Endothelial cell of umbilical vein (primary cell): ENCODE measurements at regions not wholly inside any gene's neighbourhood (a gene's known extent, or its start where the extent isn't known, plus 50 kb on each side); places are given as distances from the start of the nearest gene placed in this dataset.

ENCODE experiments used
- BruUV-seq: library from RNA; stranded (reverse); fragments of 400-500 nt; replicated peaks from 2 replicates; lab custom pipeline; 2021; lab: Mats Ljungman, UMichigan
- CTCF ChIA-PET: fragments of 300-600, 350-600 bp; sonication (Branson Sonifier 250); formaldehyde crosslinking; loops from one replicate; lab custom pipeline; 2021; ENCODE audit warnings: antibody characterized with exemption, inconsistent platforms; lab: Charles Lee
- POLR2A ChIA-PET: fragments of 300-600, 350-600 bp; sonication (Branson Sonifier 250); formaldehyde crosslinking; loops from one replicate; lab custom pipeline; 2021; ENCODE audit warnings: antibody characterized with exemption, inconsistent platforms; lab: Charles Lee
- DNase-seq: peaks from one replicate; pipeline ENCODE4 v3.0.0-alpha.2; 2011; ENCODE audit warnings: low read depth, low spot score
- FAIRE-seq: peaks from 2 replicates; lab custom pipeline; 2011; peaks lifted over from hg19 to GRCh38; lab: Jason Lieb, UNC
- H2AFZ ChIP-seq: 2 replicates; pipeline ENCODE4 v1.6.0; 2012; ENCODE audit warnings: low read depth, low read length, control low read depth, inconsistent platforms
- H3K27ac ChIP-seq: 2 replicates; pipeline ENCODE4 v1.5.1; 2011; ENCODE audit warnings: low read depth, mild to moderate bottlenecking, control low read depth, low read length, moderate library complexity; ENCODE audit not compliant: insufficient read depth
- H3K27me3 ChIP-seq, 2 experiments: 2 replicates each; pipeline versions ENCODE4 v1.6.0 to v1.6.1; 2011; ENCODE audit warnings: low read length in 2 of 2, mixed read lengths in 1 of 2; ENCODE audit not compliant: control insufficient read depth in 2 of 2, insufficient read depth in 2 of 2
- H3K36me3 ChIP-seq, 2 experiments: 2 replicates in 1 of 2; 3 replicates in 1 of 2; pipeline ENCODE4 v1.5.1; 2011; ENCODE audit warnings: low read length in 2 of 2, mild to moderate bottlenecking in 1 of 2, moderate library complexity in 1 of 2; ENCODE audit not compliant: control insufficient read depth in 2 of 2, insufficient read depth in 2 of 2; ENCODE audit errors: extremely low read depth in 1 of 2
- H3K4me1 ChIP-seq: 3 replicates; pipeline ENCODE4 v1.5.1; 2011; ENCODE audit warnings: mild to moderate bottlenecking, low read length; ENCODE audit not compliant: control insufficient read depth, insufficient read depth; ENCODE audit errors: extremely low read depth
- H3K4me2 ChIP-seq: 2 replicates; pipeline ENCODE4 v1.6.1; 2011; ENCODE audit warnings: low read length, control low read depth, mixed read lengths; ENCODE audit not compliant: insufficient read depth
- H3K4me3 ChIP-seq, 3 experiments: fragments of 200-600 bp in 1 of 3; sonication (generic), shearing (Covaris generic) in 1 of 3; replicated peaks in 1 of 3; 2 replicates each; pipeline ENCODE4 v1.5.1; 2011 to 2016; ENCODE audit warnings: control low read depth in 3 of 3, low read length in 3 of 3, mild to moderate bottlenecking in 2 of 3, inconsistent platforms in 1 of 3, low read depth in 1 of 3, moderate library complexity in 1 of 3; ENCODE audit not compliant: insufficient read depth in 1 of 3
- H3K79me2 ChIP-seq: 2 replicates; pipeline ENCODE4 v1.6.0; 2012; ENCODE audit warnings: low read length, inconsistent platforms; ENCODE audit not compliant: control insufficient read depth, insufficient read depth
- H3K9ac ChIP-seq: replicated peaks from 2 replicates; pipeline ENCODE3; 2011; ENCODE audit warnings: low read length, control low read depth; ENCODE audit not compliant: insufficient read depth; ENCODE audit errors: extremely low read depth
- H3K9me1 ChIP-seq: replicated peaks from 3 replicates; pipeline ENCODE4 v1.6.0; 2011; ENCODE audit warnings: mild to moderate bottlenecking, low read length; ENCODE audit not compliant: control insufficient read depth, insufficient read depth; ENCODE audit errors: extremely low read depth
- H3K9me3 ChIP-seq: replicated peaks from 2 replicates; pipeline ENCODE4 v1.5.1; 2012; ENCODE audit warnings: low read length, inconsistent platforms; ENCODE audit not compliant: control insufficient read depth, insufficient read depth
- H4K20me1 ChIP-seq: replicated peaks from 2 replicates; pipeline ENCODE3; 2011; ENCODE audit warnings: mild to moderate bottlenecking, low read length; ENCODE audit not compliant: control insufficient read depth, insufficient read depth; ENCODE audit errors: extremely low read depth
- CTCF ChIP-seq, 2 donors: IDR thresholded peaks; 1 replicate in 1 of 2; 2 replicates in 1 of 2; pipeline ENCODE4 v1.5.1; 2011; ENCODE audit warnings: low read length in 2 of 2, mild to moderate bottlenecking in 2 of 2, moderate library complexity in 2 of 2, control low read depth in 1 of 2, inconsistent platforms in 1 of 2, low read depth in 1 of 2; ENCODE audit not compliant: insufficient read depth in 1 of 2; ENCODE audit errors: extremely low read depth in 1 of 2
- EZH2 ChIP-seq: IDR thresholded peaks from 2 replicates; pipeline ENCODE4 v1.6.1; 2012; ENCODE audit warnings: borderline replicate concordance, low read depth, mild to moderate bottlenecking, moderate library complexity, low read length, inconsistent platforms; ENCODE audit not compliant: severe bottlenecking
- FOS ChIP-seq: IDR thresholded peaks from 2 replicates; pipeline ENCODE4 v1.6.1; 2011; ENCODE audit warnings: mild to moderate bottlenecking, low read length, moderate library complexity, borderline replicate concordance; ENCODE audit not compliant: insufficient read depth
- GATA2 ChIP-seq: IDR thresholded peaks from 2 replicates; pipeline ENCODE4 v1.7.0; 2011; ENCODE audit warnings: low read depth, mild to moderate bottlenecking, moderate library complexity, mixed read lengths, low read length; ENCODE audit not compliant: insufficient read length, insufficient read depth
- JUN ChIP-seq: IDR thresholded peaks from 2 replicates; pipeline ENCODE4 v1.6.1; 2011; ENCODE audit warnings: borderline replicate concordance, low read depth; ENCODE audit not compliant: insufficient read length, insufficient read depth
- MAX ChIP-seq: IDR thresholded peaks from 2 replicates; pipeline ENCODE4 v1.6.1; 2011; ENCODE audit not compliant: insufficient read depth, insufficient read length
- MYC ChIP-seq: IDR thresholded peaks from one replicate; pipeline ENCODE4 v1.6.1; 2011; ENCODE audit warnings: mild to moderate bottlenecking, low read depth, low read length
- POLR2A ChIP-seq: IDR thresholded peaks from 2 replicates; pipeline ENCODE4 v1.6.1; 2012; ENCODE audit warnings: low read depth, mild to moderate bottlenecking, control low read depth, low read length
- POLR2AphosphoS5 ChIP-seq: IDR thresholded peaks from 2 replicates; pipeline ENCODE4 v1.6.1; 2012; ENCODE audit warnings: low read depth, mild to moderate bottlenecking, control low read depth, low read length, moderate library complexity; ENCODE audit not compliant: insufficient read depth
- dilution Hi-C: fragments of 300-500 bp; cut with MboI; formaldehyde crosslinking; loops from one replicate; pipeline ENCODE4 v1.15.0; 2019; ENCODE audit warnings: low sequenced_read_pairs; ENCODE audit not compliant: extremely low pct_ligation_motif_present
- intact Hi-C: fragments of 100-400 bp; cut with micrococcal nuclease; formaldehyde crosslinking; loops from one replicate; pipeline ENCODE4 v1.10.0; 2022

- no peaks in the 10 kb centered on the region for H3K36me3 ChIP-seq
- H3K9ac ChIP-seq = no peak overlapping the region
- H2AFZ ChIP-seq = no peak overlapping the region
- no peak overlapping the region for H3K4me3 ChIP-seq
- H3K27ac ChIP-seq = no peak overlapping the region
- H3K9me3 ChIP-seq = no peaks in the 10 kb centered on the region
- H3K4me2 ChIP-seq = no peak overlapping the region
- H3K27me3 ChIP-seq = no peaks in the 10 kb centered on the region
- H3K79me2 ChIP-seq = no peaks in the 10 kb centered on the region
- ChIA-PET CTCF (interaction anchor here (1.4 kb wide), 1 partner anchor 9 kb away, joined by 3 read pairs; no protein-coding TSS in a partner anchor), POLR2A (no interaction called here)
- no peak for DNase-seq
- intact Hi-C loops = no loop called here
- H4K20me1 ChIP-seq = no peaks in the 10 kb centered on the region
- BruUV-seq = no TSS peak
- no peak for FAIRE-seq
- no peaks in the 10 kb centered on the region for H3K9me1 ChIP-seq
- H3K4me1 ChIP-seq = no peaks in the 10 kb centered on the region
- dilution Hi-C loops = no loop called here
- TF ChIP-seq CTCF (IDR thresholded peaks at IDR 0.05; ENCODE audit: extremely low read depth in 1 of 2, insufficient read depth in 1 of 2, low read depth in 1 of 2, low read length in 2 of 2) (no peak), FOS (no peak), POLR2A (no peak), GATA2 (no peak), JUN (no peak)
Measured at GRCh38 chr5:158068964-158069363, 210.0 kb upstream of the CLINT1 start.

GRCh38 chr5:158066076-158066475 lies 207.1 kb upstream of the CLINT1 start:
- intact Hi-C loops (no loop called here), dilution Hi-C loops (no loop called here)
- POLR2A ChIA-PET = no interaction called here
- no peaks in the 10 kb centered on the region for H4K20me1 ChIP-seq
- no peaks in the 10 kb centered on the region for H3K79me2 ChIP-seq
- no peak overlapping the region for H3K27ac ChIP-seq
- no peak overlapping the region for H3K4me3 ChIP-seq
- CTCF ChIA-PET = interaction anchor here (4.1 kb wide), 1 partner anchor 9 kb away, joined by 28 read pairs; no protein-coding TSS in a partner anchor
- H3K9me3 ChIP-seq = no peaks in the 10 kb centered on the region
- FAIRE-seq (no peak), DNase-seq (no peak)
- H3K27me3 ChIP-seq = no peaks in the 10 kb centered on the region
- no peak overlapping the region for H3K9ac ChIP-seq
- TF ChIP-seq EZH2 (no peak), FOS (no peak), GATA2 (no peak), POLR2AphosphoS5 (no peak), MAX (no peak), POLR2A (no peak), MYC (no peak), CTCF (IDR thresholded peaks at IDR 0.05; ENCODE audit: extremely low read depth in 1 of 2, insufficient read depth in 1 of 2, low read depth in 1 of 2, low read length in 2 of 2) (no peak), JUN (no peak)
- no peak overlapping the region for H2AFZ ChIP-seq
- no peaks in the 10 kb centered on the region for H3K36me3 ChIP-seq
- no peaks in the 10 kb centered on the region for H3K4me1 ChIP-seq
- no TSS peak for BruUV-seq
- H3K4me2 ChIP-seq = no peak overlapping the region
- no peaks in the 10 kb centered on the region for H3K9me1 ChIP-seq
